HEK293 (cell line): ENCODE measurements at regions not wholly inside any gene's neighbourhood (a gene's known extent, or its start where the extent isn't known, plus 50 kb on each side); places are given as distances from the start of the nearest gene placed in this dataset.

Experiments
- KLF8 ChIP-seq: fragments of 450-650 bp; formaldehyde crosslinking; IDR thresholded peaks from 2 replicates; pipeline ENCODE4 v1.5.1; 2016; ENCODE audit warnings: missing biosample characterization, missing genetic modification characterization
- PBX3 ChIP-seq: sonication (generic); formaldehyde crosslinking; IDR thresholded peaks from 2 replicates; pipeline ENCODE4 v1.8.1; 2022; ENCODE audit warnings: mild to moderate bottlenecking, moderate library complexity, missing genetic modification reagents
- REST ChIP-seq: fragments of 450-650 bp; formaldehyde crosslinking; IDR thresholded peaks from 2 replicates; pipeline ENCODE4 v1.5.1; 2016; ENCODE audit warnings: missing biosample characterization, missing genetic modification characterization
- ZNF114 ChIP-seq: fragments of 450-650 bp; formaldehyde crosslinking; IDR thresholded peaks from 2 replicates; pipeline ENCODE4 v1.5.0; 2017; ENCODE audit warnings: missing biosample characterization, missing genetic modification characterization
- ZNF132 ChIP-seq: fragments of 450-650 bp; formaldehyde crosslinking; IDR thresholded peaks from 2 replicates; pipeline ENCODE4 v1.5.1; 2017; ENCODE audit warnings: missing biosample characterization, missing genetic modification characterization, borderline replicate concordance
- ZNF2 ChIP-seq: fragments of 450-650 bp; formaldehyde crosslinking; IDR thresholded peaks from 2 replicates; pipeline ENCODE4 v1.5.1; 2016; ENCODE audit warnings: missing biosample characterization, missing genetic modification characterization
- ZNF26 ChIP-seq: fragments of 450-650 bp; formaldehyde crosslinking; IDR thresholded peaks from 2 replicates; pipeline ENCODE4 v1.5.1; 2016; ENCODE audit warnings: missing biosample characterization, missing genetic modification characterization
- ZNF544 ChIP-seq: fragments of 450-650 bp; formaldehyde crosslinking; IDR thresholded peaks from 2 replicates; pipeline ENCODE4 v1.5.0; 2017; ENCODE audit warnings: missing biosample characterization, missing genetic modification characterization
- ZSCAN23 ChIP-seq: fragments of 450-650 bp; formaldehyde crosslinking; IDR thresholded peaks from 2 replicates; pipeline ENCODE4 v1.5.1; 2016; ENCODE audit warnings: missing biosample characterization, missing genetic modification characterization
- TF ChIP-seq, protein P1 (sequence below): fragments of 450-650 bp; formaldehyde crosslinking; IDR thresholded peaks from 2 replicates; pipeline ENCODE4 v1.5.1; 2016; ENCODE audit warnings: missing biosample characterization, missing genetic modification characterization
- TF ChIP-seq, protein P2 (sequence below): fragments of 450-650 bp; formaldehyde crosslinking; IDR thresholded peaks from 2 replicates; pipeline ENCODE4 v1.5.1; 2016; ENCODE audit warnings: missing biosample characterization, missing genetic modification characterization

- TF ChIP-seq ZSCAN23 (tag by site-specific recombination) = no peak
- TF ChIP-seq, protein P1, sequence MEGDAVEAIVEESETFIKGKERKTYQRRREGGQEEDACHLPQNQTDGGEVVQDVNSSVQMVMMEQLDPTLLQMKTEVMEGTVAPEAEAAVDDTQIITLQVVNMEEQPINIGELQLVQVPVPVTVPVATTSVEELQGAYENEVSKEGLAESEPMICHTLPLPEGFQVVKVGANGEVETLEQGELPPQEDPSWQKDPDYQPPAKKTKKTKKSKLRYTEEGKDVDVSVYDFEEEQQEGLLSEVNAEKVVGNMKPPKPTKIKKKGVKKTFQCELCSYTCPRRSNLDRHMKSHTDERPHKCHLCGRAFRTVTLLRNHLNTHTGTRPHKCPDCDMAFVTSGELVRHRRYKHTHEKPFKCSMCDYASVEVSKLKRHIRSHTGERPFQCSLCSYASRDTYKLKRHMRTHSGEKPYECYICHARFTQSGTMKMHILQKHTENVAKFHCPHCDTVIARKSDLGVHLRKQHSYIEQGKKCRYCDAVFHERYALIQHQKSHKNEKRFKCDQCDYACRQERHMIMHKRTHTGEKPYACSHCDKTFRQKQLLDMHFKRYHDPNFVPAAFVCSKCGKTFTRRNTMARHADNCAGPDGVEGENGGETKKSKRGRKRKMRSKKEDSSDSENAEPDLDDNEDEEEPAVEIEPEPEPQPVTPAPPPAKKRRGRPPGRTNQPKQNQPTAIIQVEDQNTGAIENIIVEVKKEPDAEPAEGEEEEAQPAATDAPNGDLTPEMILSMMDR (tag by site-specific recombination) = no peak
- TF ChIP-seq ZNF114 = no peak
- TF ChIP-seq ZNF132 (tag by site-specific recombination) = no peak
- TF ChIP-seq, protein P2, sequence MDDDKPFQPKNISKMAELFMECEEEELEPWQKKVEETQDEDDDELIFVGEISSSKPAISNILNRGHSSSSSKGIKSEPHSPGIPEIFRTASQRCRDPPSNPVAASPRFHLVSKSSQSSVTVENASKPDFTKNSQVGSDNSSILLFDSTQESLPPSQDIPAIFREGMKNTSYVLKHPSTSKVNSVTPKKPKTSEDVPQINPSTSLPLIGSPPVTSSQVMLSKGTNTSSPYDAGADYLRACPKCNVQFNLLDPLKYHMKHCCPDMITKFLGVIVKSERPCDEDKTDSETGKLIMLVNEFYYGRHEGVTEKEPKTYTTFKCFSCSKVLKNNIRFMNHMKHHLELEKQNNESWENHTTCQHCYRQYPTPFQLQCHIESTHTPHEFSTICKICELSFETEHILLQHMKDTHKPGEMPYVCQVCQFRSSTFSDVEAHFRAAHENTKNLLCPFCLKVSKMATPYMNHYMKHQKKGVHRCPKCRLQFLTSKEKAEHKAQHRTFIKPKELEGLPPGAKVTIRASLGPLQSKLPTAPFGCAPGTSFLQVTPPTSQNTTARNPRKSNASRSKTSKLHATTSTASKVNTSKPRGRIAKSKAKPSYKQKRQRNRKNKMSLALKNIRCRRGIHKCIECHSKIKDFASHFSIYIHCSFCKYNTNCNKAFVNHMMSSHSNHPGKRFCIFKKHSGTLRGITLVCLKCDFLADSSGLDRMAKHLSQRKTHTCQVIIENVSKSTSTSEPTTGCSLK (tag by site-specific recombination) = no peak
- no peak for TF ChIP-seq ZNF2
- TF ChIP-seq PBX3 = no peak
- TF ChIP-seq ZNF544 (tag by site-specific recombination) = no peak
- TF ChIP-seq REST (tag by site-specific recombination) = no peak
- TF ChIP-seq KLF8 (tag by site-specific recombination) = no peak
- no peak for TF ChIP-seq ZNF26 (tag by site-specific recombination)
These were observed 345.0 kb upstream of the MDFIC2 start for GRCh38 chr3:70657454-70657853.
